Stimulated activated effector memory CD8-positive, alpha-beta T cell treated with anti-CD3 and anti-CD28 coated beads, Interleukin-12 subunit alpha, Interleukin-12 subunit beta, amount 100 ng/mL, for 72 hours (primary cell): ENCODE measurements at regions not wholly inside any gene's neighbourhood (a gene's known extent, or its start where the extent isn't known, plus 50 kb on each side); places are given as distances from the start of the nearest gene placed in this dataset.

Experiments
- ATAC-seq: fragments of 150-1000 bp; cut with Tn5 transposase; 2 replicates; pipeline ENCODE4 v1.10.0; 2021
- DNase-seq, 2 donors: peaks; one replicate each; pipeline ENCODE4 v3.0.0; 2021 to 2022; ENCODE audit warnings: low spot score in 2 of 2
- H3K27ac Mint-ChIP-seq: one replicate; pipeline ENCODE4 v1.8.0; 2022; ENCODE audit warnings: mild to moderate bottlenecking, mixed read lengths
- H3K36me3 Mint-ChIP-seq: one replicate; pipeline ENCODE4 v1.8.0; 2022; ENCODE audit warnings: mild to moderate bottlenecking, mixed read lengths
- H3K4me1 Mint-ChIP-seq: one replicate; pipeline ENCODE4 v1.8.0; 2022; ENCODE audit warnings: mixed read lengths
- H3K4me3 Mint-ChIP-seq: one replicate; pipeline ENCODE4 v1.8.0; 2022; ENCODE audit warnings: mild to moderate bottlenecking, mixed read lengths
- H3K9me3 Mint-ChIP-seq: one replicate; pipeline ENCODE4 v1.8.0; 2022; ENCODE audit warnings: mixed read lengths

- ATAC-seq: no peak
- Mint-ChIP-seq H3K9me3 (peaks cover 5% of the 10 kb centered on the region), H3K4me3 (no peak overlapping the region), H3K4me1 (no peaks in the 10 kb centered on the region), H3K36me3 (no peaks in the 10 kb centered on the region), H3K27ac (no peak overlapping the region)
- no peak for DNase-seq
Observed at GRCh38 chr7:156184164-156184563, 371.9 kb upstream of the SHH start.

DNA sequence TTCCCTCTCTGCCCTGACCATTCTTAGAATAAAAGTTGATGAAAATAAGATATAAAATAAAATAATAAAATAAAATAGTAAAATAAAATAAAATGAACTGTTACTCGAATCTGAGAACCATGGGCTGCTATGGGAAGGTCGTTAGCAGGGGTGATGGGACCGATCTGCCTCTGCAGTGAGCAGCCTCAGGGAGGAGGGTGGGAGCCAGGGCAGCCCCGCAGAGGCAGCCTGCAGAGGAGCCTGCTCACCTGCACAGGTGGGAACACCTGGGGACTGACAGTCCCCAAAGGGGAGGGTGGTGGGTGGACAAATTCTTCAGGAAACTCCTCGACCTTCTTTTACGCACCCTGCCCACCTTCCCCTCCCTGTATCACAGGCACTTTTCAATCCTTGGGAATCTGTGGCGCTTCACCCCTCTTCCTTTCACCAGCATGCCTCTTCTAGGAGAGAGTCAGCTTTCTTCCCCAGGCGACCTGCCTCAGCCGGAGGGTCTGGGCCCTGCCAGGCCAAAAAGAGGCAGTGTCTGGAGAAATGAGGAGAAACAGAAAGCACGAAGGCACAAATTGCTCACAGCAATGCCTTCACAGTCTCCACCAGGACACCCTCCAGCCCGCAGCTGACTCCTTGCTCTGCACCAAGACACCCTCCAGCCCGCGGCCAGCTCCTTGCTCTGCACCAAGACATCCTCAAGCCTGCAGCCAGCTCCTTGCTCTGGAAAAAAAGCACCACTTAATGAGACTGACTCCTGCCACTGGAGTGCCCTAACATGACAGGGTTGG is 368.4 kb upstream of the SHH start:
- Mint-ChIP-seq H3K9me3 (peaks cover 3% of the 10 kb centered on the region), H3K4me3 (no peak overlapping the region), H3K27ac (no peak overlapping the region), H3K4me1 (no peaks in the 10 kb centered on the region), H3K36me3 (no peaks in the 10 kb centered on the region)
- DNase-seq: no peak
- ATAC-seq: peak; percentile 33

DNA sequence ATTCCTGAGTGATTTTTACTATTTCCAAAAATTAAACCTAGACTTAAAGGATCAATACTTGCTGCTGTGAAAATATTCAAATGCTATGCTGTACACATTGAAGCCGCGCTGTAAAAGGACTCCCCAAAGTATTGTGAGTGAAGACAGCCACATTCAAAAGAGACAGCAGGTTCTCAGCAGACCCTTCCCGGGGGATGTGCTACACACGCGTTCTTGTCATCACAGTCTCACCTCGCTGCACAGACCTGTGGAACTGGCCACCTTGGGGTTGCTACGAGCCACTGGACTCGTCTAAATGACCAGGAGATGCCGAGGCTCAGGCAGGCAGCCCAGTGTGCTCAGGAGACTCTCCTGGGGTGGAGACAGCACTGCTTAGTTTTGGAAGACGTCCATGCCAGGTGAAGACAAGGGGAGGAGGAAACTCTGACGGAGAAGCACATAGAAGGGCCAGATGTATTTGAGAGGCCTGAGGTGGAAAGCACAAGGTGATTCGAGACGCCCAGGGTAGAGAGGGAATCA is 367.7 kb upstream of the SHH start:
- H3K4me1 Mint-ChIP-seq: no peaks in the 10 kb centered on the region
- H3K36me3 Mint-ChIP-seq: no peaks in the 10 kb centered on the region
- H3K9me3 Mint-ChIP-seq: no peaks in the 10 kb centered on the region
- DNase-seq: no peak
- no peak overlapping the region for H3K4me3 Mint-ChIP-seq
- no peak overlapping the region for H3K27ac Mint-ChIP-seq
- ATAC-seq: no peak

DNA sequence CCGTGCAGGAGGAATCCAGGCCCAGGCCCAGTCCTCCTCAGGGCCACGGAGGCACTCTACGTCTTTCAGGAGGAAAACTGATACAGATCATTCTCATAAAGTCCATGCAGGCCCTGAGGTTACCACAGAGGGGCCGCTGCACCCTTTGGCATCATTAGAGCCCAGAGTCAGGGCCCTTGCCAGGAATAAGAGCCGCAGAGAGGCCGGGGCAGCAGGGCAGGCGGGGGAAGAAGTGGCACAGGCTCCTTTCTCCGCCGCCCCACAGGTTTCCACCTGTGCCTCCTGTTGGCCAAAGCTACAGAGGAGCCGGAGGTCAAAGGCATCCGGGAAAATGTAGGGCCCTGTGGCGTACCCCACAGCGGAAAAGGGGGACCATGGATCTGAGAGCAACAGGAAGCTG is 366.6 kb upstream of the SHH start:
- no peak overlapping the region for H3K27ac Mint-ChIP-seq
- ATAC-seq (no peak), DNase-seq (no peak)
- no peaks in the 10 kb centered on the region for H3K4me1 Mint-ChIP-seq
- no peaks in the 10 kb centered on the region for H3K9me3 Mint-ChIP-seq
- H3K36me3 Mint-ChIP-seq: no peaks in the 10 kb centered on the region
- H3K4me3 Mint-ChIP-seq: no peak overlapping the region

- no peak overlapping the region for H3K27ac Mint-ChIP-seq
- H3K36me3 Mint-ChIP-seq: no peaks in the 10 kb centered on the region
- no peaks in the 10 kb centered on the region for H3K9me3 Mint-ChIP-seq
- ATAC-seq: no peak
- no peak overlapping the region for H3K4me3 Mint-ChIP-seq
- DNase-seq: no peak
- no peaks in the 10 kb centered on the region for H3K4me1 Mint-ChIP-seq
Observed at GRCh38 chr7:156178214-156178613, 366.0 kb upstream of the SHH start.

DNA sequence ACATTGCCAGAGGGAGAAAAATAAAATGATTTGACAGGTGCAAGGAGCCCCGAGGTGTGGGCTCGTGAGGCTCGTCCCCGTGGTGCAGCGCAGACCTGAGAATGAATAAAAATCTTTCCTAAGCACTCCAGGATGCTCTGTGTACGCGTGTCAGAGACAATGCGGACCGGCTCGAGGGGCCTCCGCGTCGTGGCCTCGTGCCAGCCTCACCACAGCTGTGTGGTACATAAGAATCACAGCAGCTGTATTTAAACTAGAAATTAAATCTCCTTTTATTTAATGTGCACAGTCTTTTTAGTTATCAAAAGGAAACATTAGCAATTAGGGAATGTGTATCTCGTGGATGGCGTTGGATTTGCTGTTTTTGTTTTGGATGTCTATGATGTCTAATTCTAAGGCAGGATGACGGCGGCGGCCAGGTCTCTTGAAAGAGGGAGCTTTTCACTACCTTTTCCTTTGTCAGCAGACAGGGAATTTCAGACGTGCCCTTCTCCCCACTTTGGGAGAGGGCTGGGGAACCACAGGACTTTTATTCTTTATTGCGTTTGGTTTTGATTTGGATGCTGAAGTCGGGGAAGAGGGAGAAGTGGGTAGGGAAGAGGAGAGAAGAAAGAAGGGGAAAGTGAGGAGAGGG is 365.3 kb upstream of the SHH start:
- Mint-ChIP-seq H3K4me3 (no peak overlapping the region), H3K9me3 (no peaks in the 10 kb centered on the region), H3K4me1 (no peaks in the 10 kb centered on the region), H3K36me3 (no peaks in the 10 kb centered on the region), H3K27ac (no peak overlapping the region)
- no peak for ATAC-seq
- no peak for DNase-seq

- Mint-ChIP-seq H3K4me3 (no peak overlapping the region), H3K4me1 (no peaks in the 10 kb centered on the region), H3K9me3 (no peaks in the 10 kb centered on the region), H3K27ac (no peak overlapping the region), H3K36me3 (no peaks in the 10 kb centered on the region)
- no peak for DNase-seq
- no peak for ATAC-seq
Observed at GRCh38 chr7:156176039-156176438, 363.8 kb upstream of the SHH start.

- no peaks in the 10 kb centered on the region for H3K9me3 Mint-ChIP-seq
- no peak for DNase-seq
- no peak for ATAC-seq
Observed at GRCh38 chr7:156175003-156175402, 362.7 kb upstream of the SHH start.

GRCh38 chr7:156174428-156174827 is 362.2 kb upstream of the SHH start:
- Mint-ChIP-seq H3K27ac (no peak overlapping the region), H3K4me3 (no peak overlapping the region), H3K4me1 (no peaks in the 10 kb centered on the region), H3K9me3 (no peaks in the 10 kb centered on the region), H3K36me3 (no peaks in the 10 kb centered on the region)
- DNase-seq (no peak), ATAC-seq (no peak)

More at GRCh38 chr7:156175003-156175402, 362.7 kb upstream of the SHH start:
- Mint-ChIP-seq H3K36me3 (no peaks in the 10 kb centered on the region), H3K4me1 (no peaks in the 10 kb centered on the region), H3K27ac (no peak overlapping the region), H3K4me3 (no peak overlapping the region)

GRCh38 chr7:156173748-156174353 is 361.6 kb upstream of the SHH start:
- H3K36me3 Mint-ChIP-seq: no peaks in the 10 kb centered on the region
- no peaks in the 10 kb centered on the region for H3K4me1 Mint-ChIP-seq
- no peak overlapping the region for H3K27ac Mint-ChIP-seq
- no peak overlapping the region for H3K4me3 Mint-ChIP-seq
- no peak for ATAC-seq
- no peak for DNase-seq
- no peaks in the 10 kb centered on the region for H3K9me3 Mint-ChIP-seq

- no peaks in the 10 kb centered on the region for H3K9me3 Mint-ChIP-seq
- no peaks in the 10 kb centered on the region for H3K4me1 Mint-ChIP-seq
- DNase-seq (no peak), ATAC-seq (no peak)
- no peak overlapping the region for H3K4me3 Mint-ChIP-seq
- H3K27ac Mint-ChIP-seq: no peak overlapping the region
- no peaks in the 10 kb centered on the region for H3K36me3 Mint-ChIP-seq
Observed at GRCh38 chr7:156173346-156173745, 361.1 kb upstream of the SHH start.

GRCh38 chr7:156172638-156173037 is 360.4 kb upstream of the SHH start:
- Mint-ChIP-seq H3K4me1 (no peaks in the 10 kb centered on the region), H3K36me3 (no peaks in the 10 kb centered on the region)

GRCh38 chr7:156169474-156170370 is 357.5 kb upstream of the SHH start:
- DNase-seq: no peak
- H3K4me1 Mint-ChIP-seq: no peaks in the 10 kb centered on the region
- H3K9me3 Mint-ChIP-seq: no peaks in the 10 kb centered on the region
- ATAC-seq: no peak
- no peak overlapping the region for H3K27ac Mint-ChIP-seq
- no peaks in the 10 kb centered on the region for H3K36me3 Mint-ChIP-seq
- H3K4me3 Mint-ChIP-seq: no peak overlapping the region

More at GRCh38 chr7:156172638-156173037, 360.4 kb upstream of the SHH start:
- ATAC-seq: no peak
- Mint-ChIP-seq H3K4me3 (no peak overlapping the region), H3K27ac (no peak overlapping the region), H3K9me3 (no peaks in the 10 kb centered on the region)
- no peak for DNase-seq

DNA sequence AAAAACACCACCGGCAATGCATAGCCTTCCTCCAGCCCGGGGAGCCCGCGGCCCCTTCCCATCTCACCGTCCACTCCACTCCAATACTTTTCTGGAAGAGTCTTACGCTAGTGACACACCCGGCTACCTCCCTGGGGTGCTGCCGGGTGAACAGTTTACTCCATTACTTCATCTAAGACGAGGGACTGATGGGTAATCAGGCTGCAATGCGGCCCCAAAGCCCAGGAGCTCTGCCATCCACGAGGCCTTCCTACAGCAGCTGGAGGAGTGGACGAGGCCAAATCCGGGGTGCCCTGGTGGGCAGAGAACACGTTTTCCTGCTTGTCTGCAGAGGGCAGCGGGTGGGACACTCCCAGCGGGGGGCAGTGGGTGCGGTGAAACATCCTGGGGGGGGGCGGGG is 356.2 kb upstream of the SHH start:
- Mint-ChIP-seq H3K4me3 (no peak overlapping the region), H3K27ac (no peak overlapping the region), H3K9me3 (no peaks in the 10 kb centered on the region), H3K36me3 (no peaks in the 10 kb centered on the region), H3K4me1 (no peaks in the 10 kb centered on the region)
- DNase-seq (no peak), ATAC-seq (no peak)

GRCh38 chr7:156167987-156168386 is 355.7 kb upstream of the SHH start:
- Mint-ChIP-seq H3K36me3 (no peaks in the 10 kb centered on the region), H3K4me1 (no peaks in the 10 kb centered on the region), H3K27ac (no peak overlapping the region), H3K4me3 (no peak overlapping the region), H3K9me3 (no peaks in the 10 kb centered on the region)
- no peak for DNase-seq
- ATAC-seq: no peak
